ENCODE measurements at regions not wholly inside any gene's neighbourhood (a gene's known extent, or its start where the extent isn't known, plus 50 kb on each side); places are given as distances from the start of the nearest gene placed in this dataset.

DNA sequence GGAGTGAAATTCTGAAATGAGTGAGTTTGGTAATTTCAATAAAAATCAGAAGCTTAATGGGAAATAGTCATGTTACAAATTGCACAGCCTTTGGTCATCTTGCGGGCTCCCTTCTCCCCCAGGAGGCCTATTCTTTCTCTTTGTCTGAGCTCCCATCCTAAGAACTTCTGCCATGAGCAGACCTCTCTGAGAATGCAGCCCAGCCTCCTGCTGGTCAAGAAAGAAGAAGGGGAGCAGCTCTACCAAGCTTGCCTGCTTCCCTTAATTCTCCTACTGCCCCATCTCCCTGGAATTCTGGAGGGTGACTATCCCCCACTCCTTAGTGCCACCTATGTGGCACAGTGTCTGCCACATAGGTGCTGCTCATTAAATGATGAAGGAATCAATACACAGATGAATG lies 300.7 kb upstream of the DAB1 start:
- TF ChIP-seq, protein P1, sequence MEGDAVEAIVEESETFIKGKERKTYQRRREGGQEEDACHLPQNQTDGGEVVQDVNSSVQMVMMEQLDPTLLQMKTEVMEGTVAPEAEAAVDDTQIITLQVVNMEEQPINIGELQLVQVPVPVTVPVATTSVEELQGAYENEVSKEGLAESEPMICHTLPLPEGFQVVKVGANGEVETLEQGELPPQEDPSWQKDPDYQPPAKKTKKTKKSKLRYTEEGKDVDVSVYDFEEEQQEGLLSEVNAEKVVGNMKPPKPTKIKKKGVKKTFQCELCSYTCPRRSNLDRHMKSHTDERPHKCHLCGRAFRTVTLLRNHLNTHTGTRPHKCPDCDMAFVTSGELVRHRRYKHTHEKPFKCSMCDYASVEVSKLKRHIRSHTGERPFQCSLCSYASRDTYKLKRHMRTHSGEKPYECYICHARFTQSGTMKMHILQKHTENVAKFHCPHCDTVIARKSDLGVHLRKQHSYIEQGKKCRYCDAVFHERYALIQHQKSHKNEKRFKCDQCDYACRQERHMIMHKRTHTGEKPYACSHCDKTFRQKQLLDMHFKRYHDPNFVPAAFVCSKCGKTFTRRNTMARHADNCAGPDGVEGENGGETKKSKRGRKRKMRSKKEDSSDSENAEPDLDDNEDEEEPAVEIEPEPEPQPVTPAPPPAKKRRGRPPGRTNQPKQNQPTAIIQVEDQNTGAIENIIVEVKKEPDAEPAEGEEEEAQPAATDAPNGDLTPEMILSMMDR (IDR thresholded peaks at IDR 0.05): no peak
- TF ChIP-seq ZFX (IDR thresholded peaks at IDR 0.05; ENCODE audit: borderline replicate concordance): no peak

Measured in 22Rv1 (cell line).